Fibroblast of lung (primary cell): ENCODE measurements at regions not wholly inside any gene's neighbourhood (a gene's known extent, or its start where the extent isn't known, plus 50 kb on each side); places are given as distances from the start of the nearest gene placed in this dataset.
"Not testable (repeated sequence)": the region's sequence is repeated elsewhere in the genome, so short reads cannot be mapped to it uniquely, and the experiment has no call there.

ENCODE experiments used
- DNase-seq, 2 donors: peaks; one replicate each; pipeline versions ENCODE4 v3.0.0 to v3.0.0-alpha.2; 2010; ENCODE audit warnings: low read depth in 2 of 2
- H2AFZ ChIP-seq: 2 replicates; pipeline ENCODE4 v1.5.1; 2012; ENCODE audit warnings: low read length, control low read depth, inconsistent platforms
- H3K27ac ChIP-seq: 2 replicates; pipeline ENCODE4 v1.5.1; 2011; ENCODE audit warnings: low read length, control low read depth; ENCODE audit not compliant: insufficient read depth
- H3K27me3 ChIP-seq: 2 replicates; pipeline ENCODE4 v1.5.1; 2011; ENCODE audit warnings: mild to moderate bottlenecking, low read length; ENCODE audit not compliant: control insufficient read depth, insufficient read depth
- H3K36me3 ChIP-seq: 2 replicates; pipeline ENCODE4 v1.5.1; 2011; ENCODE audit warnings: low read length; ENCODE audit not compliant: control insufficient read depth, insufficient read depth
- H3K4me1 ChIP-seq: 2 replicates; pipeline ENCODE4 v1.5.1; 2011; ENCODE audit warnings: low read length; ENCODE audit not compliant: control insufficient read depth, insufficient read depth; ENCODE audit errors: extremely low read depth
- H3K4me2 ChIP-seq: 2 replicates; pipeline ENCODE4 v1.5.1; 2011; ENCODE audit warnings: low read length, control low read depth; ENCODE audit not compliant: insufficient read depth; ENCODE audit errors: extremely low read depth
- H3K4me3 ChIP-seq, 4 experiments: fragments of 200-600 bp in 1 of 4; sonication (generic) in 1 of 4; replicated peaks in 1 of 4; 2 replicates each; pipeline ENCODE4 v1.5.1; 2011 to 2016; ENCODE audit warnings: low read length in 4 of 4, low read depth in 3 of 4, mild to moderate bottlenecking in 3 of 4, control low read depth in 2 of 4, inconsistent platforms in 1 of 4, mixed read lengths in 1 of 4; ENCODE audit not compliant: insufficient read depth in 1 of 4; ENCODE audit errors: control extremely low read depth in 1 of 4
- H3K79me2 ChIP-seq: 2 replicates; pipeline ENCODE4 v1.5.1; 2012; ENCODE audit warnings: mild to moderate bottlenecking, low read length, inconsistent platforms; ENCODE audit not compliant: control insufficient read depth, insufficient read depth
- H3K9ac ChIP-seq: 2 replicates; pipeline ENCODE4 v1.5.1; 2011; ENCODE audit warnings: mild to moderate bottlenecking, low read length, control low read depth; ENCODE audit not compliant: insufficient read depth
- H3K9me3 ChIP-seq: 2 replicates; pipeline ENCODE4 v1.5.1; 2012; ENCODE audit warnings: low read depth, low read length; ENCODE audit not compliant: control insufficient read depth, insufficient read depth
- H4K20me1 ChIP-seq: 2 replicates; pipeline ENCODE4 v1.5.1; 2011; ENCODE audit warnings: low read length; ENCODE audit not compliant: control insufficient read depth, insufficient read depth; ENCODE audit errors: extremely low read depth
- CTCF ChIP-seq, 2 donors: IDR thresholded peaks in 1 of 2; conservative IDR thresholded peaks in 1 of 2; 1 replicate in 1 of 2; 2 replicates in 1 of 2; pipeline ENCODE4 v1.5.1; 2011 to 2012; ENCODE audit warnings: low read length in 2 of 2, control low read depth in 1 of 2, inconsistent platforms in 1 of 2, low read depth in 1 of 2, mild to moderate bottlenecking in 1 of 2
- EZH2 ChIP-seq: IDR thresholded peaks from 2 replicates; pipeline ENCODE4 v1.5.1; 2012; ENCODE audit warnings: low read length, control low read depth, mild to moderate bottlenecking; ENCODE audit errors: missing control alignments

GRCh38 chr2:154568413-154568812 is 130.1 kb upstream of the KCNJ3 start:
- H3K36me3 ChIP-seq: no peaks in the 10 kb centered on the region
- no peaks in the 10 kb centered on the region for H3K9me3 ChIP-seq
- H3K4me2 ChIP-seq: no peak overlapping the region
- no peaks in the 10 kb centered on the region for H3K79me2 ChIP-seq
- H3K4me3 ChIP-seq: no peak overlapping the region
- no peak overlapping the region for H2AFZ ChIP-seq
- no peak overlapping the region for H3K27ac ChIP-seq
- DNase-seq: no peak
- TF ChIP-seq EZH2 (no peak), CTCF (conservative IDR thresholded peaks at IDR 0.05 in 1 of 2, IDR thresholded peaks at IDR 0.05 in 1 of 2; ENCODE audit: low read depth in 1 of 2, low read length in 2 of 2) (no peak)
- H3K9ac ChIP-seq: no peak overlapping the region
- H4K20me1 ChIP-seq: no peaks in the 10 kb centered on the region
- no peaks in the 10 kb centered on the region for H3K27me3 ChIP-seq
- no peaks in the 10 kb centered on the region for H3K4me1 ChIP-seq

GRCh38 chr2:154570501-154570900 is 128.0 kb upstream of the KCNJ3 start:
- TF ChIP-seq CTCF (conservative IDR thresholded peaks at IDR 0.05 in 1 of 2, IDR thresholded peaks at IDR 0.05 in 1 of 2; ENCODE audit: low read depth in 1 of 2, low read length in 2 of 2): no peak
- no peak for TF ChIP-seq EZH2
- Histone ChIP-seq H3K4me3 (no peak overlapping the region), H3K79me2 (no peaks in the 10 kb centered on the region), H3K36me3 (no peaks in the 10 kb centered on the region), H3K4me1 (no peaks in the 10 kb centered on the region), H3K9ac (no peak overlapping the region), H3K27me3 (no peaks in the 10 kb centered on the region), H3K4me2 (no peak overlapping the region), H4K20me1 (no peaks in the 10 kb centered on the region), H3K27ac (no peak overlapping the region), H3K9me3 (no peaks in the 10 kb centered on the region), H2AFZ (no peak overlapping the region)
- DNase-seq: no peak

DNA sequence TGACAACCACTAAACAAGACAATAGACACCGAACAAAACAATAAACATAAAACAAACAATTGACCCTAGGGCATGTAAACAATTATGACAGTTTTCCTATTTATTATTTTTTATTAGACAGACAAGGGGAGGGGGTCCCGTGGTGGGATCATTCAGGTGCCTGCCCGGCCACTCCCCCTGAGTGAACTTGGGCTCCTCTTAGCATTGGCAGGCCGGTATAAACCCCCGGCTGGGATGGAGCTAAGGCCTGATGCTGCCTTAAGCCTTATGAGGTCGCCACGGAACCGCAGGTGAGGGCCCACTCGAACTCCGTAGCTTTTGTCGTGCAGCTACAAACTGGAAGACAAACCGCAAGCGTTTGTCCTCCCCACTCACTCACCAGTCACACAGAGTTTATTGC is 121.8 kb upstream of the KCNJ3 start:
- not testable (repeated sequence) for H3K4me3 ChIP-seq, H3K27me3 ChIP-seq, H3K36me3 ChIP-seq, H3K9me3 ChIP-seq, H2AFZ ChIP-seq, H3K27ac ChIP-seq, H3K79me2 ChIP-seq, H3K4me2 ChIP-seq, DNase-seq, H3K9ac ChIP-seq, H4K20me1 ChIP-seq, H3K4me1 ChIP-seq

GRCh38 chr2:154577390-154577789 is 121.1 kb upstream of the KCNJ3 start:
- no peak overlapping the region for H3K27ac ChIP-seq
- no peak for TF ChIP-seq CTCF (conservative IDR thresholded peaks at IDR 0.05 in 1 of 2, IDR thresholded peaks at IDR 0.05 in 1 of 2; ENCODE audit: low read depth in 1 of 2, low read length in 2 of 2)
- no peak for TF ChIP-seq EZH2

More at GRCh38 chr2:154577390-154577789, 121.1 kb upstream of the KCNJ3 start:
- no peaks in the 10 kb centered on the region for H4K20me1 ChIP-seq
- H3K4me2 ChIP-seq: no peak overlapping the region
- H3K36me3 ChIP-seq: no peaks in the 10 kb centered on the region
- no peaks in the 10 kb centered on the region for H3K27me3 ChIP-seq
- H2AFZ ChIP-seq: no peak overlapping the region
- no peak overlapping the region for H3K4me3 ChIP-seq
- no peaks in the 10 kb centered on the region for H3K4me1 ChIP-seq
- no peaks in the 10 kb centered on the region for H3K79me2 ChIP-seq
- DNase-seq: no peak
- H3K9me3 ChIP-seq: no peaks in the 10 kb centered on the region
- no peak overlapping the region for H3K9ac ChIP-seq
